NCI-H1092 treated with DMSO at 0.1 percent for 48 hours (cell line): ENCODE measurements at regions not wholly inside any gene's neighbourhood (a gene's known extent, or its start where the extent isn't known, plus 50 kb on each side); places are given as distances from the start of the nearest gene placed in this dataset.
A peak's percentile ranks its signal among the peaks of the same experiment; 100 is the strongest.
"Not testable (repeated sequence)": the region's sequence is repeated elsewhere in the genome, so short reads cannot be mapped to it uniquely, and the experiment has no call there.

ENCODE experiments used
- DNase-seq: peaks from one replicate; lab custom pipeline; 2025; lab: John Stamatoyannopoulos, UW

GRCh38 chr12:113726254-113726819 is 239.8 kb downstream of the RBM19 start:
- DNase-seq = no peak

GRCh38 chr12:113725557-113725876 is 240.6 kb downstream of the RBM19 start:
- DNase-seq = no peak

- peak; percentile 48 for DNase-seq
Observed at GRCh38 chr12:113724794-113725556, 241.2 kb downstream of the RBM19 start.

- no peak for DNase-seq
Observed at GRCh38 chr12:113723631-113724030, 242.5 kb downstream of the RBM19 start.

GRCh38 chr12:113722747-113723146 is 243.4 kb downstream of the RBM19 start:
- no peak for DNase-seq

- no peak for DNase-seq
Observed at GRCh38 chr12:113720629-113721028, 245.5 kb downstream of the RBM19 start.

- no peak for DNase-seq
Observed at GRCh38 chr12:113719911-113720591, 246.1 kb downstream of the RBM19 start.

- no peak for DNase-seq
Observed at GRCh38 chr12:113713156-113713555, 241.5 kb upstream of the LHX5 start.

- no peak for DNase-seq
Observed at GRCh38 chr12:113712481-113712880, 240.8 kb upstream of the LHX5 start.

GRCh38 chr12:113710216-113710615 is 238.5 kb upstream of the LHX5 start:
- DNase-seq = no peak

GRCh38 chr12:113709456-113709855 is 237.8 kb upstream of the LHX5 start:
- DNase-seq = no peak

GRCh38 chr12:113702836-113703235 is 231.2 kb upstream of the LHX5 start:
- no peak for DNase-seq

- DNase-seq = no peak
Observed at GRCh38 chr12:113702276-113702675, 230.6 kb upstream of the LHX5 start.

GRCh38 chr12:113700943-113701342 is 229.3 kb upstream of the LHX5 start:
- DNase-seq = no peak

- DNase-seq = not testable (repeated sequence)
Observed at GRCh38 chr12:113699984-113700383, 228.3 kb upstream of the LHX5 start.

GRCh38 chr12:113698510-113698858 is 226.8 kb upstream of the LHX5 start:
- DNase-seq = no peak

GRCh38 chr12:113697651-113698509 is 226.2 kb upstream of the LHX5 start:
- DNase-seq = peak; percentile 72

- DNase-seq = no peak
Observed at GRCh38 chr12:113697104-113697503, 225.4 kb upstream of the LHX5 start.

GRCh38 chr12:113693693-113694092 is 222.0 kb upstream of the LHX5 start:
- no peak for DNase-seq

GRCh38 chr12:113689047-113689610 is 217.5 kb upstream of the LHX5 start:
- DNase-seq = no peak

- no peak for DNase-seq
Observed at GRCh38 chr12:113688313-113688712, 216.6 kb upstream of the LHX5 start.
